ENCODE measurements at regions not wholly inside any gene's neighbourhood (a gene's known extent, or its start where the extent isn't known, plus 50 kb on each side); places are given as distances from the start of the nearest gene placed in this dataset.

- TF ChIP-seq CTCF (conservative IDR thresholded peaks at IDR 0.05; ENCODE audit: low read length) (no peak), EZH2phosphoT487 (IDR thresholded peaks at IDR 0.05; ENCODE audit: borderline replicate concordance, low read depth, low read length) (no peak)
Observed at GRCh38 chr5:166618526-166618925, 1672.9 kb upstream of the WWC1 start.
